ENCODE measurements at regions not wholly inside any gene's neighbourhood (a gene's known extent, or its start where the extent isn't known, plus 50 kb on each side); places are given as distances from the start of the nearest gene placed in this dataset.

DNA sequence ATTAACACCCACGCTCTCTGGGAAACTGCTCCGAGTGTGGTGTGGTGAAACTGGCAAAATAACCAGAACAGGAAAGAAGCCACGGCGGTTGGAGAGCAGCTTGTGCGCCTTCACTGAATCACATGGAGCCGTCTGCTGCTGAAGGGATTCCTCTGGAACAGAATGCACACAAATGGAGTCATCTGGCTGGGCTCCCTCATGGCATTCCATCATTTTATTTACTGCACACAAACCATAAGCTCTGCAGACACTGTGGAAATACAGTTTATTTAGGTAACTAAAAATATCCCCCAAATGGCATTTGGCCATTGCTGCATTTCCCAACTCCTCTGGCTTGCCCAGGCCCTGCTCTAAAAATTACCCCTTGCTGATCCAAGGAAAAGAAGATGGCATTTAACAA, 187.0 kb upstream of the S100G start:
- TF ChIP-seq EP300 (IDR thresholded peaks at IDR 0.05) (no peak), CTCF (IDR thresholded peaks at IDR 0.05) (no peak)
